Endothelial cell of umbilical vein (primary cell): ENCODE measurements at regions not wholly inside any gene's neighbourhood (a gene's known extent, or its start where the extent isn't known, plus 50 kb on each side); places are given as distances from the start of the nearest gene placed in this dataset.

Experiments used
- CTCF ChIP-seq, 2 donors: IDR thresholded peaks; 1 replicate in 1 of 2; 2 replicates in 1 of 2; pipeline ENCODE4 v1.5.1; 2011; ENCODE audit warnings: low read length in 2 of 2, mild to moderate bottlenecking in 2 of 2, moderate library complexity in 2 of 2, control low read depth in 1 of 2, inconsistent platforms in 1 of 2, low read depth in 1 of 2; ENCODE audit not compliant: insufficient read depth in 1 of 2; ENCODE audit errors: extremely low read depth in 1 of 2
- EZH2 ChIP-seq: IDR thresholded peaks from 2 replicates; pipeline ENCODE4 v1.6.1; 2012; ENCODE audit warnings: borderline replicate concordance, low read depth, mild to moderate bottlenecking, moderate library complexity, low read length, inconsistent platforms; ENCODE audit not compliant: severe bottlenecking
- FOS ChIP-seq: IDR thresholded peaks from 2 replicates; pipeline ENCODE4 v1.6.1; 2011; ENCODE audit warnings: mild to moderate bottlenecking, low read length, moderate library complexity, borderline replicate concordance; ENCODE audit not compliant: insufficient read depth
- JUN ChIP-seq: IDR thresholded peaks from 2 replicates; pipeline ENCODE4 v1.6.1; 2011; ENCODE audit warnings: borderline replicate concordance, low read depth; ENCODE audit not compliant: insufficient read length, insufficient read depth
- MAX ChIP-seq: IDR thresholded peaks from 2 replicates; pipeline ENCODE4 v1.6.1; 2011; ENCODE audit not compliant: insufficient read depth, insufficient read length
- MYC ChIP-seq: IDR thresholded peaks from one replicate; pipeline ENCODE4 v1.6.1; 2011; ENCODE audit warnings: mild to moderate bottlenecking, low read depth, low read length
- POLR2A ChIP-seq: IDR thresholded peaks from 2 replicates; pipeline ENCODE4 v1.6.1; 2012; ENCODE audit warnings: low read depth, mild to moderate bottlenecking, control low read depth, low read length
- POLR2AphosphoS5 ChIP-seq: IDR thresholded peaks from 2 replicates; pipeline ENCODE4 v1.6.1; 2012; ENCODE audit warnings: low read depth, mild to moderate bottlenecking, control low read depth, low read length, moderate library complexity; ENCODE audit not compliant: insufficient read depth

- TF ChIP-seq FOS (no peak), CTCF (IDR thresholded peaks at IDR 0.05; ENCODE audit: extremely low read depth in 1 of 2, insufficient read depth in 1 of 2, low read depth in 1 of 2, low read length in 2 of 2) (no peak), POLR2AphosphoS5 (no peak), POLR2A (no peak), JUN (no peak), EZH2 (no peak), MAX (no peak), MYC (no peak)
Observed at GRCh38 chr20:60446267-60447111, 488.3 kb downstream of the CDH26 start.
